Neural cell (in vitro differentiated cells): ENCODE measurements at regions not wholly inside any gene's neighbourhood (a gene's known extent, or its start where the extent isn't known, plus 50 kb on each side); places are given as distances from the start of the nearest gene placed in this dataset.

Experiments
- EP300 ChIP-seq: fragments of 450-650 bp; conservative IDR thresholded peaks from 2 replicates; pipeline ENCODE4 v1.6.1; 2014; ENCODE audit warnings: antibody characterized with exemption, mild to moderate bottlenecking, moderate library complexity; ENCODE audit not compliant: poor library complexity, severe bottlenecking
- EZH2 ChIP-seq: fragments of 200-600, 300-800 bp; shearing (Covaris generic), sonication (generic); IDR thresholded peaks from 2 replicates; pipeline ENCODE4 v1.6.1; 2014; ENCODE audit warnings: antibody characterized with exemption, low read length, borderline replicate concordance, mild to moderate bottlenecking; ENCODE audit not compliant: insufficient read depth, poor library complexity, severe bottlenecking
- POLR2AphosphoS5 ChIP-seq: IDR thresholded peaks from 2 replicates; pipeline ENCODE4 v1.6.1; 2012
- RAD21 ChIP-seq: fragments of 450-650 bp; conservative IDR thresholded peaks from 2 replicates; pipeline ENCODE4 v1.6.1; 2014; ENCODE audit warnings: antibody characterized with exemption, mild to moderate bottlenecking, moderate library complexity
- SMC3 ChIP-seq: fragments of 450-650 bp; conservative IDR thresholded peaks from 2 replicates; pipeline ENCODE4 v1.6.1; 2014; ENCODE audit warnings: antibody characterized with exemption, mild to moderate bottlenecking, moderate library complexity; ENCODE audit not compliant: poor library complexity
- TAF1 ChIP-seq: IDR thresholded peaks from 2 replicates; pipeline ENCODE4 v1.6.1; 2012; ENCODE audit warnings: low read depth
- TF ChIP-seq, protein P1 (sequence below): fragments of 450-650 bp; IDR thresholded peaks from 2 replicates; pipeline ENCODE4 v1.5.1; 2014; ENCODE audit warnings: antibody characterized with exemption, mild to moderate bottlenecking, moderate library complexity; ENCODE audit not compliant: poor library complexity, severe bottlenecking
- TF ChIP-seq, protein P2 (sequence below): IDR thresholded peaks from 2 replicates; pipeline ENCODE4 v1.6.1; 2012; ENCODE audit warnings: borderline replicate concordance

DNA sequence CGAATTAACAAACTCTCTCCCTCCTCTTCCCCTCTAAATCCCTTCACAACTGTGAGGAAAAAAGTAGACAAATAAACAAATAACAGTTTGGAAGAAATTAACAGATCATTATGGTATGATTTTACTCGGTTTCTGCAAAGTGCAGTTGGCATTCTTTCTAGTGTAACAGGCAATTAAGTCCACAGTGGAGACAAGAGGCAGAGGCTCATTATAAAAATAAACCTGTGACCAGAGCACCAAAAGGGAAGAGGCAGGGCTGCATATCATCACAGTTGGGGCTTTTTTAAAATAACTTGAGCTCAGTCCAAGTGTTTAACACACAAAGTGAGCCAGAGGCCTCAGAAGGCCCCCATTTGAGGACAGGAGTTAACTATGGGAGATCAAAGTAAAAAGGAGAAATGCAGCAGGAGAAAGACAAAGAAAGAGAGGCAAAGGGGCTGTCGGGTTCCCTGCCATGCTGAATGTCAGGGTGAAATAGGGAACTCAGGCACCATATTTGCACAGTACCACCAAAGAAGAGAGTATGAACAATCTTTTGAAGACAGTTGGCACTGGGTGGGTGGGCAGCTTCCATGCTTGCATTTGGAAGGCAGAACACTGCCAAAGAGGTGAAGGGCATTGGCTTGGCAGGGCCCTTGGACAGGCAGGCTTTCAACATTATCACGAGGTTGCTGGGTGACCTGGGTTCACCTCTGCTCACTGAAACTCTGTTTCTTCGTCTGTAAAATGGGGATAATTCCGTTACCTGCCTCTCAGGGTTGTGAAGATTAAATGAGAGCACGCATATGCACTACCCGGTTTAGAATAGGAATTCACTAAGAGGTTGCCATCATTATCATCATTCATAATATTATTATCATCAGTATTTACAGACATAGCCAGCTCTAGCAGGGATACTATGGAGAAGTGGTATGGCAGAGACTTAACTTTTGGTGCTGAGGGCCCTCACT is 134.5 kb downstream of the MEX3B start:
- no peak for TF ChIP-seq POLR2AphosphoS5
- TF ChIP-seq, protein P1, sequence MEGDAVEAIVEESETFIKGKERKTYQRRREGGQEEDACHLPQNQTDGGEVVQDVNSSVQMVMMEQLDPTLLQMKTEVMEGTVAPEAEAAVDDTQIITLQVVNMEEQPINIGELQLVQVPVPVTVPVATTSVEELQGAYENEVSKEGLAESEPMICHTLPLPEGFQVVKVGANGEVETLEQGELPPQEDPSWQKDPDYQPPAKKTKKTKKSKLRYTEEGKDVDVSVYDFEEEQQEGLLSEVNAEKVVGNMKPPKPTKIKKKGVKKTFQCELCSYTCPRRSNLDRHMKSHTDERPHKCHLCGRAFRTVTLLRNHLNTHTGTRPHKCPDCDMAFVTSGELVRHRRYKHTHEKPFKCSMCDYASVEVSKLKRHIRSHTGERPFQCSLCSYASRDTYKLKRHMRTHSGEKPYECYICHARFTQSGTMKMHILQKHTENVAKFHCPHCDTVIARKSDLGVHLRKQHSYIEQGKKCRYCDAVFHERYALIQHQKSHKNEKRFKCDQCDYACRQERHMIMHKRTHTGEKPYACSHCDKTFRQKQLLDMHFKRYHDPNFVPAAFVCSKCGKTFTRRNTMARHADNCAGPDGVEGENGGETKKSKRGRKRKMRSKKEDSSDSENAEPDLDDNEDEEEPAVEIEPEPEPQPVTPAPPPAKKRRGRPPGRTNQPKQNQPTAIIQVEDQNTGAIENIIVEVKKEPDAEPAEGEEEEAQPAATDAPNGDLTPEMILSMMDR: no peak
- no peak for TF ChIP-seq TAF1
- no peak for TF ChIP-seq EP300
- no peak for TF ChIP-seq EZH2
- TF ChIP-seq, protein P2, sequence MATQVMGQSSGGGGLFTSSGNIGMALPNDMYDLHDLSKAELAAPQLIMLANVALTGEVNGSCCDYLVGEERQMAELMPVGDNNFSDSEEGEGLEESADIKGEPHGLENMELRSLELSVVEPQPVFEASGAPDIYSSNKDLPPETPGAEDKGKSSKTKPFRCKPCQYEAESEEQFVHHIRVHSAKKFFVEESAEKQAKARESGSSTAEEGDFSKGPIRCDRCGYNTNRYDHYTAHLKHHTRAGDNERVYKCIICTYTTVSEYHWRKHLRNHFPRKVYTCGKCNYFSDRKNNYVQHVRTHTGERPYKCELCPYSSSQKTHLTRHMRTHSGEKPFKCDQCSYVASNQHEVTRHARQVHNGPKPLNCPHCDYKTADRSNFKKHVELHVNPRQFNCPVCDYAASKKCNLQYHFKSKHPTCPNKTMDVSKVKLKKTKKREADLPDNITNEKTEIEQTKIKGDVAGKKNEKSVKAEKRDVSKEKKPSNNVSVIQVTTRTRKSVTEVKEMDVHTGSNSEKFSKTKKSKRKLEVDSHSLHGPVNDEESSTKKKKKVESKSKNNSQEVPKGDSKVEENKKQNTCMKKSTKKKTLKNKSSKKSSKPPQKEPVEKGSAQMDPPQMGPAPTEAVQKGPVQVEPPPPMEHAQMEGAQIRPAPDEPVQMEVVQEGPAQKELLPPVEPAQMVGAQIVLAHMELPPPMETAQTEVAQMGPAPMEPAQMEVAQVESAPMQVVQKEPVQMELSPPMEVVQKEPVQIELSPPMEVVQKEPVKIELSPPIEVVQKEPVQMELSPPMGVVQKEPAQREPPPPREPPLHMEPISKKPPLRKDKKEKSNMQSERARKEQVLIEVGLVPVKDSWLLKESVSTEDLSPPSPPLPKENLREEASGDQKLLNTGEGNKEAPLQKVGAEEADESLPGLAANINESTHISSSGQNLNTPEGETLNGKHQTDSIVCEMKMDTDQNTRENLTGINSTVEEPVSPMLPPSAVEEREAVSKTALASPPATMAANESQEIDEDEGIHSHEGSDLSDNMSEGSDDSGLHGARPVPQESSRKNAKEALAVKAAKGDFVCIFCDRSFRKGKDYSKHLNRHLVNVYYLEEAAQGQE: no peak
- TF ChIP-seq RAD21: no peak
- TF ChIP-seq SMC3: no peak
